Stimulated activated CD8-positive, alpha-beta memory T cell treated with anti-CD3 and anti-CD28 coated beads, Interleukin-2, amount 100 ng/mL, for 48 hours (primary cell): ENCODE measurements at regions not wholly inside any gene's neighbourhood (a gene's known extent, or its start where the extent isn't known, plus 50 kb on each side); places are given as distances from the start of the nearest gene placed in this dataset.

Source experiments
- DNase-seq, 2 donors: peaks; one replicate each; pipeline ENCODE4 v3.0.0-alpha.2; 2020; ENCODE audit warnings: low read depth in 2 of 2

GRCh38 chr1:82494117-82494516 is 693.4 kb downstream of the ADGRL2 start:
- no peak for DNase-seq

GRCh38 chr1:82492159-82492558 is 691.4 kb downstream of the ADGRL2 start:
- no peak for DNase-seq

- no peak for DNase-seq
Observed at GRCh38 chr1:82491301-82492048, 690.7 kb downstream of the ADGRL2 start.

DNA sequence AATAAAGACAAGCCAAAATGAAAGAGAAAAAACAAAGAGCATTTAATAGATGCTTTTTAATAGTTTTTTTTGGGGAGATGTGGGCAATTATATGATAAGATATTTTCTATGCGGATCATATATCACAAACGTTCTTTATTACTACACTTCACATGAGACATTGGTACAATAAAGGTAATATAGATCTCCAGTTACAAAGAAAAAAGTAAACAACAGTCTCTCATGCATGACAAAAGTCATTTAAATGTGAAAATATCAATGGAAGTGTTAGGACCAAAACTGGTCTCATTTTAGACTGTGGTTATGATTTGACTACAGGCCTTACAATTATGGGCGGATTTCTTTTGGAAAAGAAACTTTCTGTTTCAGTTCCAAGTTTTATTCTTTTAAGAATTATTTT is 687.0 kb downstream of the ADGRL2 start:
- no peak for DNase-seq

- no peak for DNase-seq
Observed at GRCh38 chr1:82486969-82487368, 686.2 kb downstream of the ADGRL2 start.

DNA sequence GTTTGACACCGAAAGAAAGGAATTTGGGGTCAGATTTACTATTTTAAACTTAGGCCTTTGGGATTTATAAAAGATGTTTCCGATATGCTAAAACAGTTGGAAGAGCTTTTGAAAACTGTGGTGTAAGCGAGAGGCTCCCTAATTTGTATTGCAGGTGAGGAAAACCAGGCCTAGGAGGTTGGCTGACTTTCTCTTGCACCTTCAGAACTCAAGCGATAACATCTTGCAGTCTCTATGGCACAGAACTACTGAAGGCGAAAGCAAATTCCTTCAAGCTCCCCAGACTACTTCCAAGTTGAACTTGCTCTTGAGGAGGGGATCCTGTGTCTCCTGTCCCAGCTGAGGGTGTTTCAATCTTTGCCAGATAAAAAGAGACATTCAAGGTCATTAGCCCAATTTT is 685.7 kb downstream of the ADGRL2 start:
- DNase-seq, result no peak

- DNase-seq, result no peak
Observed at GRCh38 chr1:82485591-82486369, 685.0 kb downstream of the ADGRL2 start.

GRCh38 chr1:82483146-82483545 is 682.4 kb downstream of the ADGRL2 start:
- no peak for DNase-seq

GRCh38 chr1:82478916-82479315 is 678.2 kb downstream of the ADGRL2 start:
- DNase-seq, result no peak

DNA sequence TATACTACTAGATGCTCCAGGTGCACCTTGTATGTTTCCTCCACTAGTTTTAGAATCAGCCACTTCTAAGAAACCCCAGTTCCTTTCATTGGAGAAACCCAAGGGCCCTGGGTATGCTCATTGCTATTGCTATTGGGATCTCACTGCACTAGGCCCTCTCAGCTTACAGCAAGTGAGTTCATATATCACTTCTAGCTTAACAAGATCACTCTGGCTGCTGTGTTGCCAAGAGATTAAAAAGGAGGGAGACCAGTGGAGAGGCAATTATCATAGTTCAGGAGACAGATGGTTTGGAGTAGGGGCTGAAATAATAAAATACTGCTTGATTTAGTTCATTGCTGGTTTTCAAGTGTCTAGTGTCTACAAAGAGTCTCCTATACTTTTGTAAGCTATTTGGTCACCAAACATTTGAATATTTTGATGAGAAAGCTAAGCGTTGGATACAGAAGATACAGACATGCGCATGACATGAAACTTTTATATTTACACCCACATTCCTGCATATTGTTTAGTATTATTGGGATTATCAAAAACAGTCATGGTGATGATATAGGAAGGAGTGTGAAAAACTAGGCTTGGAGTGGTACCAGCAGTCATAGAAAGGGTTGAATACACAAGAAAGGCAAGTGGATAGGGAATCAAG is 671.9 kb downstream of the ADGRL2 start:
- no peak for DNase-seq

DNA sequence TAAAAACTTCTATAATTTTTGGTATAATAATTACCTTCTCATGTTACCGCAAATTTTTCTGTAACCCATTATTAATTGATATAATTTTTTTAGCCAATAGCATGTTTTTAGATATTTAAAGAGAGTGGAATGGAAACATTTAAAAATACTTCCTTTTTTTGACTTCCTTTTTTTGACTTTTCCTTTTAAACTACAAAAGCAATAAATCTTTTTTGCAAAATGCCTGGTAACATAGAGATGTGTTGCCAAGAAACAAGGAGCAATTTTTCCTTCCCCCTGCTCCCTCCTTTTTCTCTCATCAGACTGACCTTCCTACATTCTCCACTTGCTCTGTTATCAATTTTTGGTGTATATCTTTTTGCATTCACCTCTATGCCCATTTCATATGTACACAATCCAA is 666.2 kb downstream of the ADGRL2 start:
- DNase-seq, result no peak

- no peak for DNase-seq
Observed at GRCh38 chr1:82466416-82466815, 665.7 kb downstream of the ADGRL2 start.

GRCh38 chr1:82465024-82465423 is 664.3 kb downstream of the ADGRL2 start:
- DNase-seq, result no peak

DNA sequence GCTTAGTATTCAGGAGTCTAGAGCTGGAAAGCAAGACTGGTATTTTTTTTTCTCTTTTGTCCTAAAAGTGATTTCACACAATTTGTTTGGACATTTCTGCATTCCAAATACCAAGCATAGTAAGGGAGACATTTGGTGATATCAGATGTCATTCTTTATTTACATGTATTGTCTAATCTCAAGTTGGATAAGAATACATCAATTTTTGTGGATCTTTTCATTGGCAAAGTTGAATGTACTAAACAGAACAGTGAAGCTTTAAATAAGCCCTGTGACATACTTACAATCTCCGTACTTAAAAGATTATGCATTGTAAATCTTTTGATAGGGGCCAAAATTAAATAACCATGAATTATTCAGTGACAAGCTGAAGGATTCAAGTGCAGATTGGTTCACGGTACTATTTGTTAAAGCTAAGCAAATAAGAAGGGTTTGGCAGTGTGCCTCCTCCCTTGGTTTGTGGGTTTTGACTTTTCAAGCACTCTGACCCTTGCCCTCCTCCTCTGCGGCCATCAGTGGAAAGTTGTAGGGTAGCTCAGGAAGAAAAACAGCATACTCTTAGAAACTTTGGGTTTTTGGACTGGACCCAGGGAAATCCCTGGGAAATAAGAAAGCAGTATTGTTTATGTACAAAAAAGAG is 663.7 kb downstream of the ADGRL2 start:
- no peak for DNase-seq

DNA sequence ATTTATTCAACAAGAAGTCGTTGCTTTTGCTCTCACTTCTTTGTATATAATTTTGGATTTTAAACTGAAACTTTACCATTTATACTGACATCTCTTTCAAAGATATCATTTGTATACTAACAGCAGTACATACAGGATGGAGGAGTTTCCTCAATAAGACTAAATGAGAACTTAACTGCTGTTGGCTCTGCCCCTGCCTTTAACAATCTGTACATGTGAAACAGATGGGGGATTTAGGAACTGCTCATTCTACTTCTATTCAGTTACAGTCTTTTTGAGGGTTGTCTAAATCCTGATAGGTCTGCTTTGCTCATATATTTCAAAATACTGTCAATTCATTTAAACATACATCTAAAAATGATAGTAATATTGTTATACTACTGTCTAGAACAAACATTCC is 663.2 kb downstream of the ADGRL2 start:
- DNase-seq, result no peak

DNA sequence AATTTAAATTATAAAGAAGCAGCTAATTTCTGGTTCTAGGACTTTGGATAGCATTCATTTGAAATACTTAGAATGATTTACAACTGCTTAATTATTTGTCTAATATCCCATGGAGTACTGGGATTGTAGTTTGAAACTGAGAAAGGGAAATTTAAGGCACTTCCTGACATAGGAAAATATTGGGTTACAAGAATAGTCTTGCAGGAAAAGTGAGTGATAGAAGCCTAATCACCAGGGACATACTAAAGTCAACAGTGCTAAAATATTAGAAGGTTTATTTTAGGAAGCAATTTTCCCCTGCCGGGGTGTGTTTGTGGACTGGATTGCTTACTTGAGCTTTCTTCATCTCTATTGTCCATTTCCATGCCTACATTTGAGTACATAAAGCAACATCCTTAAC is 661.6 kb downstream of the ADGRL2 start:
- DNase-seq, result no peak

DNA sequence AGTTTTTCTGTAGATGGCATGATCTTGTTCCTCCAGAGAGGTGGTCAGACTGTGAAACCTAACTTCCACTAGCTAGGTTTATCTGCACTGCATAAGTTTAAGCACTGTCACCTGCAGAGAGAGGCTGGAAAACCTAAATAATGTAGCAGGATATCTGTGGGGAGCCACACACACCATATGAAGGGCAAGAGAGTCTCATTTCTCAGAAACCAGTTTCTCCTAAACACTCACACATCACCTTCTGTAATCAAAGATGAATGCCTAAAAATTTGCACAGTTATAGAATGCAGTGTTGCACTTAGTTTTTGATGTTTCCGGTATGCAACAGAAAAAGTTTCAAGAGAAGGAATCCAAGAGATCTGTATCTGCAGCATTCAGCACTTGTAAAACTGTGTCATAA is 654.6 kb downstream of the ADGRL2 start:
- DNase-seq, result no peak

DNA sequence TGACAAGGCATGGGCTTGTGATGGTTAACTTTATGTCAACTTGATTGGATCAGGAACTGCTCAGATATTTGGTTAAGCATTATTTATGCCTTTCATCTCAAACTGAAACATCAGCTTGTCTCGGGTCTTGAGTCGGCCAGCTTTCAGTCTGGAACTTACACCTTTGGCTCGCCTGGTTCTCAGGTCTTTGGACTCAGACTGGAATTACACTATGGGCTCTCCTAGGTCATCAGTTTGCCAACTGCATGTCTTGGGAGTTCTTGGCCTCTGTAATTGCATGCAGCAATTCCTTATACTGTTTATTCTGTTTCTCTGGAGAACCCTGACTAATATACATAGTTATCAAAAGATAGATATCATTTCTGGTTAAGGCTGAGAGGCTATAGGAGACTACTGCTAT is 653.7 kb downstream of the ADGRL2 start:
- DNase-seq, result no peak

DNA sequence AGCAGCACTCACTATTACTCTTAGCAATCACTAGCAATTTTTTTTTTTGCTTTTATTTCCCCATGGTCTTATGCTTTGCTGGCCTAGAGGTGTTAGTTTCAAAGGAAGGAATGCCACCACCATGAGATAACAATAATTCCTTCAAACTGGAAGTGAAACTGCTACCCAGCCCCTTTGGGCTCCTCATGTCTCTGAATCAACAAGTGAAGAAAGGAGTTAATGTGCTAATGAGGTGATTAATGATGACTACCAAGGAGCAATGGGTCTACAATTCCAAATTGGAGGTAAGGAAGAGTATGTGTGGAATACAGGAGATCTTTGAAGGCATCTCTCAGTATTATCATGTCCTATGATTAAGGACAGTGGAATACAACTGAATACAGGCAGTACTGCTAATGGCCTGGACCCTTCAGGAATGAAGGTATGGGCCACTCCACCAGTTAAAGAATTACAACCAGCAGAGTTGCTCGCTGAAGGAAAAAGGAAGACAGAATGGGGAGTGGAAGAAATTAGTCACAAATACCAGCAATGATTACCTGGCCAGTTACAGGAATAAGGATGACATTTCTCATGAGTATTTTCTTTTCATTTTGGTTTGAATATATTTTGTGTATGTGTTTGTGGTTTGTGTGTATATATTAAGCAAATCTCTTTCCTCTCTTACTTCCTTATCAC is 652.9 kb downstream of the ADGRL2 start:
- DNase-seq, result no peak

GRCh38 chr1:82452096-82452495 is 651.4 kb downstream of the ADGRL2 start:
- no peak for DNase-seq

- DNase-seq, result no peak
Observed at GRCh38 chr1:82451191-82451590, 650.5 kb downstream of the ADGRL2 start.
